NB4 (cell line): ENCODE measurements at regions not wholly inside any gene's neighbourhood (a gene's known extent, or its start where the extent isn't known, plus 50 kb on each side); places are given as distances from the start of the nearest gene placed in this dataset.

Source experiments
- MYC ChIP-seq: IDR thresholded peaks from 2 replicates; pipeline ENCODE4 v1.6.1; 2011; ENCODE audit warnings: low read depth, low read length
- POLR2A ChIP-seq: IDR thresholded peaks from 2 replicates; pipeline ENCODE4 v1.6.1; 2011; ENCODE audit warnings: mild to moderate bottlenecking; ENCODE audit not compliant: insufficient read length; ENCODE audit errors: extremely low read depth
- TF ChIP-seq, protein P1 (sequence below): IDR thresholded peaks from one replicate; pipeline ENCODE4 v1.5.1; 2012; ENCODE audit warnings: low read depth, low read length

DNA sequence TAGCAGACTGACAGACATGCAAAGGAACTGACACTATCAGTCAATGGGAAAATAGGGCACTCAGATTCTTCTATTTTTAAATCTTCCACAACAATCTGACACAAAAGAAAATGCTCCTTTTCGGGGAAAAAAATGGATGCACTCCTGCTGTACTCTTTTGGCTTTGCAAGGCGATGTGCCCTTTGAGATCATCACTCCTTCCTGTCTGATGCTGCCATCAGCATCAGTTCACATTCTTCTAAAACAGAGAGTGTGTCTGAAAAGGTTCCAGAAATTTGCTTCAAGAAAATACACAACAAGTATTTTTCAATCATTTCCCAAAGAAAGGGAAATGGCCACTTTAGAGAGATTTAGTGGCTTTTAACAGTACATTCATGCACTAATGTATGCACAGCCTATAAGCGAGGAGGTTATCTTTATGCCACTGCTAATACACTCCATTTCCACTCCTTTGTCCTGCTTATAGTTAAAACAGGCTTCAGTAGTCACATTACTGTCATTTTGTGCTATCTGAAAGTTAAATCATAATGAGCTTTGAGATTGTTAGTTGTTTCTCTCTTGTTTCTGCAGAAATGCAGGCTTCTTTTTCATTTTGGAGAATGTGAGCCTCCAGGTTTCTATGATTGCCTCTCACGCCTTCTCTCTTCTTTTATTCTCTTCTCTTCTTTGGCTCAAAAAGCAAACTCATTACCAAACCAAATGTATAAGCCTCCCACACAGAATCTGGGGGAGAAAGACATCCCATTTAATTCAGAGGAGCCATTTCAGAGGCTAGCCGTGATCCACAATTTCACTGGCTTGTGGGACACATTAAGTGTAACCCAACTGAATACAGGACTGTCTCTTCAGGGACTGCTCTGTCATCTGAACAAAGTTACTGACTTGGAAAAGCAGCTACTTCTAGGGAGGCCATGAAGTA, 110.9 kb upstream of the CCDC196 start:
- TF ChIP-seq, protein P1, sequence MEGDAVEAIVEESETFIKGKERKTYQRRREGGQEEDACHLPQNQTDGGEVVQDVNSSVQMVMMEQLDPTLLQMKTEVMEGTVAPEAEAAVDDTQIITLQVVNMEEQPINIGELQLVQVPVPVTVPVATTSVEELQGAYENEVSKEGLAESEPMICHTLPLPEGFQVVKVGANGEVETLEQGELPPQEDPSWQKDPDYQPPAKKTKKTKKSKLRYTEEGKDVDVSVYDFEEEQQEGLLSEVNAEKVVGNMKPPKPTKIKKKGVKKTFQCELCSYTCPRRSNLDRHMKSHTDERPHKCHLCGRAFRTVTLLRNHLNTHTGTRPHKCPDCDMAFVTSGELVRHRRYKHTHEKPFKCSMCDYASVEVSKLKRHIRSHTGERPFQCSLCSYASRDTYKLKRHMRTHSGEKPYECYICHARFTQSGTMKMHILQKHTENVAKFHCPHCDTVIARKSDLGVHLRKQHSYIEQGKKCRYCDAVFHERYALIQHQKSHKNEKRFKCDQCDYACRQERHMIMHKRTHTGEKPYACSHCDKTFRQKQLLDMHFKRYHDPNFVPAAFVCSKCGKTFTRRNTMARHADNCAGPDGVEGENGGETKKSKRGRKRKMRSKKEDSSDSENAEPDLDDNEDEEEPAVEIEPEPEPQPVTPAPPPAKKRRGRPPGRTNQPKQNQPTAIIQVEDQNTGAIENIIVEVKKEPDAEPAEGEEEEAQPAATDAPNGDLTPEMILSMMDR = no peak
- TF ChIP-seq POLR2A (no peak), MYC (no peak)
